IPS-18c (cell line): ENCODE measurements at regions not wholly inside any gene's neighbourhood (a gene's known extent, or its start where the extent isn't known, plus 50 kb on each side); places are given as distances from the start of the nearest gene placed in this dataset.
"Not testable (repeated sequence)": the region's sequence is repeated elsewhere in the genome, so short reads cannot be mapped to it uniquely, and the experiment has no call there.

Source experiments
- H3K4me3 ChIP-seq: 2 replicates; pipeline ENCODE4 v1.7.0; 2013; ENCODE audit warnings: low read depth, mild to moderate bottlenecking, low read length, moderate library complexity; ENCODE audit not compliant: insufficient read depth
- H3K9me3 ChIP-seq: one replicate; pipeline ENCODE4 v1.6.1; 2013; ENCODE audit warnings: mild to moderate bottlenecking, low read length, moderate library complexity; ENCODE audit not compliant: control insufficient read depth, insufficient read depth

DNA sequence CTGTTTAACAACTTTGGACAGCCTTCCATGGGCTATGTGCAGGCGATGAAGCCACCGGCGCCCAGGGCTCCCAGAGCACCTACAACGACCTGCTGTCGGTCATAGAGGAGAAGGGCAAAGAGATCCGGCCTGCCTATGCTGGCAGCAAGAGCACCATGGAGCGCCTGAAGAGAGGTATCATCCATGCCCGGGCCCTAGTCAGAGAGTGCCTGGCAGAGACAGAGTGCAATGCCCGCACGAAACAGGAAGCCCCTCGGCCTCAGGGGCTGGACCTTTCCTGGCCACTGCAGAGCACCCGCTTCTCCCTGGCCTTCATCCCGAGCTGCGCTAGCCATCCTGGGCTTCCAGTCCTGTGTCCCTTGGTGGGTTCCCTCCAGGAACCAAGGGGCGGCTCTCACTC is 497.0 kb upstream of the PHF14 start:
- no peaks in the 10 kb centered on the region for H3K9me3 ChIP-seq

DNA sequence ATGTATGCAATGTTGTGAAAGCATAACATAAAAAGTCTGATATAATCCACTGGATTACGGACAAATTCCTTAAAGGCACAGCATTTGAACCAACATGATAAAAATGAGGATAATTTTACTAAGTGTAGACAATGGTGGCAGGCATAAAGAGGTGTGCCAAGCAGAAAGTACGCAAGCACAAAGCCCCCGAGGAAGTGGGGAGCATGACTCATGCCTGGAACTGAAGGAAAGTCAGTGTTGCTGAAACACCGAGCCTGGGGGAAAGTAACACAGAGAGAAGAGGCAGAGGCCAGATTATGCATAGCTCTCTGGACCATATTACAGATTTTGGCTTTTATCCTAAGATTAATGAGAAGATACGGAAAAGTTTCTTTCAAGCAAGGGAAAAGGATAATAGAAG is 490.0 kb upstream of the PHF14 start:
- no peak overlapping the region for H3K4me3 ChIP-seq
- H3K9me3 ChIP-seq: no peaks in the 10 kb centered on the region

More for the DNA sequence above, 497.0 kb upstream of the PHF14 start:
- no peak overlapping the region for H3K4me3 ChIP-seq

DNA sequence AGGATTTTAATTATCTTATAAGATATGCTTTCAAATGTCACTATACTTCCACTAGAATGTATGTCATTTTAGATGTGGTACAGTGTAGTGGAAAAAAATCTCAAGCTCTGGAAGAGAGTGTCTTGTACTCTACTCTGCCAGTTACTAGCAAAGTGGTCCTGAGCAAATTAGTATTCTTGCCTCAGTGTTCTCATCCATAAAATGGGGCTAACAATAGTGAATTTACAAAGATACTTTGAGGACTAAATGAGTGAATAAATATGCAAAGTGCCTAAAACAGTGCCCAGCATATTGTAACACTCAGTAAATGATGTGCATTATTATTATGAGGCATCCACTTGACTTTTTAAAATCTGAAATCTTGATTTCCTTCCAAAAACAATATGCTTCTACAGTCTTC is 488.9 kb upstream of the PHF14 start:
- Histone ChIP-seq H3K4me3 (no peak overlapping the region), H3K9me3 (no peaks in the 10 kb centered on the region)

DNA sequence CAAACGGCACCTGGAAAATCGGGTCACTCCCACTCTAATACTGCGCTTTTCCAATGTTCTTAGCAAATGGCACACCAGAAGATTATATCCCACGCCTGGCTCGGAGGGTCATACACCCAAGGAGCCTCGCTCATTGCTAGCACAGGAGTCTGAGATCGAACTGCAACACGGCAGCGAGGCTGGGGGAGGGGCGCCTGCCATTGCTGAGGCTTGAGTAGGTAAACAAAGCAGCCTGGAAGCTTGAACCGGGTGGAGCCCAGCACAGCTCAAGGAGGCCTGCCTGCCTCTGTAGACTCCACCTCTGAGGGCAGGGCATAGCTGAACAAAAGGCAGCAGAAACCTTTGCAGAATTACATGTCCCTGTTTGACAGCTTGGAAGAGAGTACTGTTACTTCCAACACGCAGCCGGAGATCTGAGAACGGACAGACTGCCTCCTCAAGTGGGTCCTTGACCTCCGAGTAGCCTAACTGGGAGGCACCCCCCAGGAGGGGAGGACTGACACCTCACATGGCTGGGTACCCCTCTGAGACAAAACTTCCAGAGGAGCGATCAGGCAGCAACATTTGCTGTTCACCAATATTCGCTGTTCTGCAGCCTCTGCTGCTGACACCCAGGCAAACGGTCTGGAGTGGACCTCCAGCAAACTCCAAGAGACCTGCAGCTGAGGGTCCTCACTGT is 472.3 kb upstream of the PHF14 start:
- not testable (repeated sequence) for H3K9me3 ChIP-seq, H3K4me3 ChIP-seq

DNA sequence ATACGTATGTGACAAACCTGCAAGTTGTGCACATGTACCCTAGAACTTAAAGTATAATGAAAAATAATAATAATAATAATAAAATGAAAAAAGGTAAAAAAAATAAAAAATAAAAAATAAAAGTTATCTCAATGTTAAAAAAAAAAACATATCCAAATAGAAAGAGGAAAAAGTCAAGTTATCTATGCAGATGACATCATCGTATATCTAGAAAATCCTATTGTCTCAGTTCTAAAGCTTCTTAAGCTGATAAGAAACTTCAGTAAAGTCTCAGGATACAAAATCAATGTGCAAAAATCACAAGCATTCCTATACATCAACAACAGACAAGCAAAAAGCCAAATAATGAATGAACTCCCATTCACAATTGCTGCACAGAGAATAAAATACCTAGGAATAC is 466.6 kb upstream of the PHF14 start:
- Histone ChIP-seq H3K9me3 (no peaks in the 10 kb centered on the region), H3K4me3 (no peak overlapping the region)

DNA sequence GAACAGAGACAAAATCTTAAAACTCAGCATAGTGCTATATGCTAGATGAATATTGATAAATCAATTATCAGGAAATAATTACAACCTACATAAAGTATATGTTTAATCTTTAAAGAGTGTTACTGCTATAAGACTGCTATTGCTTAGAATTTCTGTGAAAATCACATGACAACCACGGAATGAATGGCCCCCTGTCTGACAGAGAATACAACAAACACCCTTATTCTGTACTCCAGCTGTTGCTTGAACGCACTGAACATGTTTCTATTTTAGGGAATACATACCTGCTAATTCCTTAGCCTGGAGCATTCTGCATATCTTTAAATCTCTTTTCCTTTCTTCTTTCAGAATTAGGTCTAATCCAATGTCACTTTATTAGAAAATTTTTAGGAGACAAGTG is 452.4 kb upstream of the PHF14 start:
- Histone ChIP-seq H3K9me3 (no peaks in the 10 kb centered on the region), H3K4me3 (no peak overlapping the region)

DNA sequence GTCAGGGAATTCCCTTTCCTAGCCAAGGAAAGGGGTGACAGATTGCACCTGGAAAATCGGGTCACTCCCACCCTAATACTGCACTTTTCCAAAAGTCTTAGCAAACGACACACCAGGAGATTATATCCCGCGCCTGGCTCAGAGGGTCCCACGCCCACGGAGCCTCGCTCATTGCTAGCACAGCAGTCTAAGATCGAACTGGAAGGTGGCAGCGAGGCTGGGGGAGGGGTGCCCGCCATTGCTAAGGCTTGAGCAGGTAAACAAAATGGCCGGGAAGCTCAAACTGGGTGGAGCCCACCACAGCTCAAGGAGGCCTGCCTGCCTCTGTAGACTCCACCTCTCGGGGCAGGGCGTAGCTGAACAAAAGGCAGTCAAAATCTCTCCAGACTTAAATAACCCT is 440.2 kb upstream of the PHF14 start:
- H3K4me3 ChIP-seq, H3K9me3 ChIP-seq: not testable (repeated sequence)

DNA sequence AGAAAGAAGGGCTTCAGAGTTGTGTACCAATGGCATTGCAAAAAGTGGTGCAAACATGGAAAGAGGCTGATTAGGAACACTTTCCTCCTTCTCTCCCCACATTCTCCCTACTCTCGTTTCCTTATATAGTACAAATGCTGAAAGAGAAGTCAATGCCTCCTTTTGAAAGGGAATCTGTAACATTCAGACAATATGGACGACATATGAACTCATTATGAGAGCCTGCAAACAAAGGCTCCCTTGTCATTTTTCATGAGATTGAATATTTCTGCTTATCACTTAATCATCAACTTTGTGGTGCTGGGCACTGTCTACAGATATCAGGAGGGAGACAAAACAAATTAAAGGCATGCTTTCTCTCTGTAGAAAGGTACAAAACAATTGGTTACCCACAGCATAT is 437.1 kb upstream of the PHF14 start:
- peaks cover 3% of the 10 kb centered on the region for H3K9me3 ChIP-seq

DNA sequence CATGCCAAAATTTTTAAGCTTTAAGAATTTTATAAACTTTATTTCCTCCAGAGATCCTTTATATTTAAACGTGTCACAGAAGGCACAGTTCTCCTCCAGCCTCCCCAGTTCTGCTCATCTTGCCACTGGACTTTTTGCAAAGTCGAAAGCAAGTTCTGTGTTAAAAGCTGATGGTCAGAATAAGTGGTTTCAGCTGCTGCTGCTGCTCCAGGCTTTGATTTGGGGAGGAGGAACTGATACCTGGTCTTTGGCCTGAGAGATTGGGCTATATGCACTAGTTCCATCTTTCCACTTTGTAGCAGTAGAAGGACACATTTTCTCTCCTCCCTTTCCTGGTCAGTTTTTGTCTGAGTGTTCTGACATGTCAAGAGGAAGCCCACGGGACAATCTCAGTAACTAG is 435.9 kb upstream of the PHF14 start:
- no peak overlapping the region for H3K4me3 ChIP-seq
- H3K9me3 ChIP-seq: peaks cover 3% of the 10 kb centered on the region

More for the DNA sequence above, 437.1 kb upstream of the PHF14 start:
- H3K4me3 ChIP-seq: no peak overlapping the region

DNA sequence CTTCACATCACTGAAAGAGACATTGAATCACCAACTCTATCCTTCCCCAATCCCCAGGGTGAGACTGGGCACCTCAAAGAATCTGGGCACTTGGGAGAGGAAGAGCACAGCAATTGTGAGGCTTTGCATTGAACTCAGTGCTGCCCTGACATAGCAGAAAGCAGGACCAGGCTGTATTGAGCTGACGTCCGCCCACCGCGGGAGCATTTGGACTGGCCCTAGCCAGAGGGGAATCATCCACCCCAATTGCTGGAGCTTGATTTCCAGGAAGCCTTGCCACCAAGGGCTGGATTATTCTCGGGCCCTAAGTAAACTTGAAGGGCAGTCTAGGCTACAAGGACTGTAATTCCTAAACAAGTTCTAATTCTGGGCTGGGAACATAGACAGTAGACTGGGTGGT is 416.3 kb upstream of the PHF14 start:
- Histone ChIP-seq H3K9me3 (no peaks in the 10 kb centered on the region), H3K4me3 (no peak overlapping the region)

DNA sequence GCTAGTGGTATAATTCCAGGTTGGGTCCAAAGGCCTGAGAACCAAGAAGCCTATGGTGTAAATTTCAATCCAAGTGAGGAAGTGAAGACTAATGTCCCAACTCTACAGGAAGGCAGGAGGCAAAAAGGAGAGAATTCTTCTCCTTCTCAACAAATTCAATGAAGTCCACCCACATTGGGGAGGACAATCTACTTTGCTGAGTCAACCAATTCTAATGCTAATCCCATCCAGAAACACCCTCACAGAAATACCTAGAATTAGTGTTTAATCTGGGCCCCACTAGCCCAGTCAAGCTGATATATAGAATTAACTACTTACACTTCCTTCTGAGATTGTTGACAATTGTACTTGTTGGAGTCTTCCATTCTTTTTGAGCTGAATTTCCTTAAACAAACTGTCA is 413.2 kb upstream of the PHF14 start:
- H3K9me3 ChIP-seq: no peaks in the 10 kb centered on the region
- H3K4me3 ChIP-seq: no peak overlapping the region

DNA sequence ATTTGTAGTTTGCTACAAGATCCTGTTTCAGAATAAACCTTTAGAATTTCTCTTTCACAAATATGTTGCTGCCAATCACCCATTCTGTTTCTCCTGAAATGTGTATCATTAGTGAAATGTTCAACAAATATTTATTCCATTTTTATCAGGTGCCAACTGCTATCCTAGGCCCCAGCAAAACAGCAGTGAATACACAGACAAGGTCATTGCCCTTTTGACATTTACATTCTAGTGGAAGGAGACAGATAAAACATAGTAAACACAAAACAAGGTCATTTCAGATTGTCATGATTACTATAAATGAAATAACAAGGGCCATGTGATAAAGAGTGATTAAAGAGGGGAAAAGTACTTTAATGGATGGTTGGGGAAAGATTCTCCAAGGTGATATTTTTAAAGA is 404.8 kb upstream of the PHF14 start:
- no peak overlapping the region for H3K4me3 ChIP-seq

DNA sequence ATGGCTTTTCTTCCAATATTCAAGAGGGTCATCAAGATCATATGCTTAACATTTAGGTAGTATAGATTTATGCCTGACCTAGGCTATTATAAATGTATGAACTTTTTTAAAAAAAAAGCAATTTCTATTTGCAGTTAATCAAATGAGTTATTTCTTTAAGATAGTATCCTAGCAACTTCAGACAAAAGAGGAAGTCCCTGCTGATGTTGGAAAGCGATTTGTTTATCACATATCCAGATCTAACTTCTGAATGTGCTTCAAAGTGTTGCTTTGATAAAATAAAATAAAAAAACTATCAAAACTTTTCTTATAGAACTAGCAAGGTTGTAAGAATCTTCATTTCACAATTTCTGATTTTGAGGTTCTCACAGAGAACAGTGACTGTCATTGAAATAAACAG is 401.9 kb upstream of the PHF14 start:
- H3K9me3 ChIP-seq: no peaks in the 10 kb centered on the region
- no peak overlapping the region for H3K4me3 ChIP-seq

More for the DNA sequence above, 404.8 kb upstream of the PHF14 start:
- no peaks in the 10 kb centered on the region for H3K9me3 ChIP-seq

DNA sequence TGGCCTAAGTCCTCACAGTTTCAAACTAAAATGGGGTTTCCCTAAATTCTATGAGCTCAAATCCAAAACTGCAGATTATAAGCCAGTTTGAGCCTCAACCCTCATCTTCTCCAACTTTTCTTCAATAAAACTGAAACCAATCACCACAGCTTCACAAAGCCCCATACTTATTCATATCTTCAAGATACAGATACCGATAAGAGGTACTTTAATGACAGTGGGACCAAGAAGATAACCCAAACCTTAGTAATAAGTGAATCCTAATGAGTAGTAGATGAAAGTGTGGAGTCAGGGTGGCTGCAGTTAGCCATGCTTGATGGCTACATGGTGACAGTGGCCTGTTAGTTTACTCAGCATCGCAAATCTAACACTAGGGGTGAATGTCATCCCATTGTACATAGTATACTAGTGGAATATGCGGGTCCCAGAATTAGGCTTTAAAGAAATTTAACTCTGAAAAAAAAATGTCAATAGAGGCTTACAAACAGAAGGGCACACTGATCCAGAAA is 395.8 kb upstream of the PHF14 start:
- H3K4me3 ChIP-seq: no peak overlapping the region
- peaks cover 2% of the 10 kb centered on the region for H3K9me3 ChIP-seq

DNA sequence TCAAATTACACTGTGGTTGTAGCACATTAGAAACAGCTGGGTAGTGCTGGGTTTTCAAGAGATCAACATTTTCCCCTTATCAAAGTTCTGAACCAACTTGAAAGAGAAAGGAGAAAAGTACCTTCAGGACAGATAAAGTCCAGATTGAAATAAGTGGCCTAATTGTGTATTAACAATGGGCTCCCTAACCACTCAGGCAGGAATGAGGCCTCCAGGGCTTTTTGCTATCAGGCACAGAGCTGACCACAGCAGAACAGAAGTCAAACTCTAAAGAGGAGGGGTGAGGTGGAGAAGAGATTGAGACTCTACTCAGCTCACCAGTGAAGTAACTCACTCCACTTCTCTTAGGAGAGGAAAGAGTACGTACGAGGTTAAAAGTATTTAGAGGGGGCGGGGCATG is 394.1 kb upstream of the PHF14 start:
- H3K9me3 ChIP-seq: peaks cover 2% of the 10 kb centered on the region

DNA sequence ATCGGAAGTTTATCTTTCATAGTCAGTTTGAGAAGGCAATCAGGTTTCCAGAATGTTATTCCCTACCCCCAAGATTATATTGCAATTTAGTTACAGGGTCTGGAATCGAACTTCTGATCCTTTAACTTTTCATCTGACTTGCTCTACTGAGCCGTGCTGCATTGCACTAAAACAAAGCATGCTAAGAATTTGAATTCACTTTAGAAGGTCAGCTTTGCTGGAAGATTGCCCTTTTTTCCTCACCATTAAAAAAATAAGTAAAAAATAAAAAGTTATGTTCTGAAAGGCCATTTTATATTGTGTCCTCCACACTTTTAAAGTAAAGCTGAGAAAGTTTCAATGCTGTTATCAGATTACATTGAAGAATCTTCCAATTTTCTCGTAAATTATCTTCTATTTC is 388.8 kb upstream of the PHF14 start:
- H3K9me3 ChIP-seq: no peaks in the 10 kb centered on the region
- no peak overlapping the region for H3K4me3 ChIP-seq

More for the DNA sequence above, 394.1 kb upstream of the PHF14 start:
- no peak overlapping the region for H3K4me3 ChIP-seq

DNA sequence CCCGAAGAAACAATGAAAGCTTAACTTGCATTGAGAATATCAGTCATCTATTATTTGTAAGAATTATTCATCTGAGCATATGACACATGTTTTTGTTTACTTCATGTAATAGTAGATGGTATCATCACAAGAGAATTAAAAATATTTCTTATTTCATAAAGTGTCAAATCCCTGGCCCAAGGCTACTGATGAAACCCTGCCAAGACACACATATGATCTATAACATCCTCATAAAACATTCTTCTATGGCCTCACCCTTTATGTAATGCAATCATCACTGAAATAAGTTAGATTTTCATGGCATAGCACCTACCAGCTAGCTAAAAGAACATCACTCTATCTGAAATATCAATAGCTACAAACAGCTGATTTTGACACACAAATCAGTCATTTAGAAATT is 385.6 kb upstream of the PHF14 start:
- Histone ChIP-seq H3K4me3 (no peak overlapping the region), H3K9me3 (no peaks in the 10 kb centered on the region)

DNA sequence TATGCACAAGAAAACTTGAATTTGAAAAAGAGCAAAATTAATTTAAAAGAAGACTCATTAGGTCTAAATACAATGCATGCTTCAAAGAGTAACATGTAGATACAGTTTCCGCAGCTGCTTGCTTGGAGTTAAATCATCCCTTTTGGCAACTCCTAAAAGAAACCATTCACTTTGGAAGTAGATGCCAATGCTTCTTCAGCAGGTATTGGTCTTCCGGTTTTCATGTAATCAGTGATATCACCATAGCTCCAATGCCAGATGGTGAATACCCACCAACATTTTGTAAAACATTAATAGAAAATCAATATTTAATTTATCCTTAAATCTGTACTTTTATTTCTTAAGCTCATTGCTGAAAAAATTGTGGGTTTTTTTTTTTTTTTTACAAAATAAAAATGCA is 381.1 kb upstream of the PHF14 start:
- Histone ChIP-seq H3K4me3 (no peak overlapping the region), H3K9me3 (no peaks in the 10 kb centered on the region)

DNA sequence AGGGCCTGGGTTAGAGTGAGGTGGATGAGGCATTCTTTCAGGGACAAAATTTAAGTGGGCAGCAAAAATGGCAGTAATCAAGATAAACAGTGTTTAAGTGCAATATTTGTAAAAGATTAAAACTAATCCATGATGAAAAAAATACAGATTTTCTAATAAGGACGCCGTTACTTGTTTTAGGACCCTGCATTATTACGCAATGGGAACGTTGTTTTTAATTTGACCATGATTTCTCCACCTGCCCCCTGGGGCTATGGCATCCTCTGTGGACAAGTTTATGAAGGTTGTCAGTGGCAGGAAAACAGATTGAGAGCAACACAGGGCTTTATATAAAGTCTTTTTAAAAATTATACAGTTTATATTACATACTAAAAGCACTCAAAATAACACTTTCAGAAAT is 380.6 kb upstream of the PHF14 start:
- Histone ChIP-seq H3K9me3 (no peaks in the 10 kb centered on the region), H3K4me3 (no peak overlapping the region)
